ENCODE measurements at regions not wholly inside any gene's neighbourhood (a gene's known extent, or its start where the extent isn't known, plus 50 kb on each side); places are given as distances from the start of the nearest gene placed in this dataset.

GRCh38 chr2:129388870-129389269 is 590.6 kb upstream of the RAB6C start:
- Histone ChIP-seq H3K9me3 (no peaks in the 10 kb centered on the region), H3K4me3 (no peak overlapping the region), H3K4me1 (no peaks in the 10 kb centered on the region), H3K36me3 (no peaks in the 10 kb centered on the region), H3K27ac (no peak overlapping the region), H3K27me3 (no peaks in the 10 kb centered on the region)
- ATAC-seq (no peak), DNase-seq (no peak)
- WGBS (ENCODE audit: insufficient coverage, low coverage, low lambda C conversion rate, missing lambda C conversion rate) = 64% methylated on average over 2 of the region's 2 CpGs
- intact Hi-C loops (cut with DNase I) = no loop called here
- TF ChIP-seq, protein P1, sequence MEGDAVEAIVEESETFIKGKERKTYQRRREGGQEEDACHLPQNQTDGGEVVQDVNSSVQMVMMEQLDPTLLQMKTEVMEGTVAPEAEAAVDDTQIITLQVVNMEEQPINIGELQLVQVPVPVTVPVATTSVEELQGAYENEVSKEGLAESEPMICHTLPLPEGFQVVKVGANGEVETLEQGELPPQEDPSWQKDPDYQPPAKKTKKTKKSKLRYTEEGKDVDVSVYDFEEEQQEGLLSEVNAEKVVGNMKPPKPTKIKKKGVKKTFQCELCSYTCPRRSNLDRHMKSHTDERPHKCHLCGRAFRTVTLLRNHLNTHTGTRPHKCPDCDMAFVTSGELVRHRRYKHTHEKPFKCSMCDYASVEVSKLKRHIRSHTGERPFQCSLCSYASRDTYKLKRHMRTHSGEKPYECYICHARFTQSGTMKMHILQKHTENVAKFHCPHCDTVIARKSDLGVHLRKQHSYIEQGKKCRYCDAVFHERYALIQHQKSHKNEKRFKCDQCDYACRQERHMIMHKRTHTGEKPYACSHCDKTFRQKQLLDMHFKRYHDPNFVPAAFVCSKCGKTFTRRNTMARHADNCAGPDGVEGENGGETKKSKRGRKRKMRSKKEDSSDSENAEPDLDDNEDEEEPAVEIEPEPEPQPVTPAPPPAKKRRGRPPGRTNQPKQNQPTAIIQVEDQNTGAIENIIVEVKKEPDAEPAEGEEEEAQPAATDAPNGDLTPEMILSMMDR (IDR thresholded peaks at IDR 0.05) = no peak
- no peak for TF ChIP-seq POLR2A (IDR thresholded peaks at IDR 0.05)

DNA sequence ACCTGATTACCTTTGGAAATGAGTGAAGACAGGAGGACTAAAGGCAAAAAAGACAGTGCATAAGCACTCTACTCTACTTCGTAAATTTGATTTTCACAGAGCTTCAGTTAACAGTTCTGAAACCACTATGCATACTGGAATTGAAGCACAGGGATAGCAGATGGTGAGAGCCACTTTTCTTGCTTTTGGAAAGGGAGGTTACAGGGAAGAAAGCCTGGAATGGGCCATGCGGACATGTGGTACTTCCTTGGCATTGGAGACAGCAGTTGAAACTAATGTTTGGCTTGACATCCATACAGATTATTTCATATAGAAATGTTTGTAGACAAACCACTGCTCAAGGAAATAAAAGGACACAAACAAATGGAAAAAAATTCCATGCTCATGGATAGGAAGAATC is 585.6 kb upstream of the RAB6C start:
- TF ChIP-seq, protein P1 (IDR thresholded peaks at IDR 0.05) = no peak
- TF ChIP-seq POLR2A (IDR thresholded peaks at IDR 0.05) = no peak
- Histone ChIP-seq H3K4me1 (no peaks in the 10 kb centered on the region), H3K27ac (no peak overlapping the region), H3K36me3 (no peaks in the 10 kb centered on the region), H3K9me3 (no peaks in the 10 kb centered on the region), H3K27me3 (no peaks in the 10 kb centered on the region), H3K4me3 (no peak overlapping the region)
- WGBS (ENCODE audit: insufficient coverage, low coverage, low lambda C conversion rate, missing lambda C conversion rate) = 45% methylated on average over 2 of the region's 2 CpGs
- ATAC-seq (no peak), DNase-seq (no peak)
- intact Hi-C loops (cut with DNase I) = no loop called here

DNA sequence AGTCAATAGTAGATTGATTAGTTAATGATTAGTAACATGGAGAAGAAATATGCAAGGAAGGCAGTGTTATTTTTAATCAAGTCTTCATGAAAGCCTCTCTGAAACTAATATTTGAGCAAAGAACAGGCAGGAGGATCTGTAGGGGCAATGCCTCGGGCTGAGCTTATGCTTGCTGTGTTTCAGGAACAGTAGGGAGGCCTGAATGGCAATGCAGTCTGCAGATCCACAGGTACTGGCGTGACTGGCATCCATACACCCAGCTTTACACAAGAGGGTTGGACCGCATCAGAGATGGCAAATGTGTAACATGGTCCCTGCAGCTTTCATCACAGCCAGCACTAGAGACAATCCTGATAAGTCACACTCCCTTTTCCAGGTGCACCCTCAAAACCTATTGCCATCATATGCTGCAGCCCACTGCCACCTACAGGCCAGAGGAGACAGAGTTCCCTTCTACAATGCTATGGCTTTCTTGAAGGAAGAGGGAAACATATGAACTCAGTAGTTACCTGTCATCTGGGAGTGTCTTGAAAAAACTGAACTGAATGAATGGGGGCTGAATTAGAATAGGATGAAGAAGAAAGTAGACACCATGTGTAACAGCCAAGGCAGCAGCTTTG is 582.4 kb upstream of the RAB6C start:
- ATAC-seq = peak; percentile 55 to 75 (median 68)
- Histone ChIP-seq H3K4me3 (no peak overlapping the region), H3K9me3 (no peaks in the 10 kb centered on the region), H3K4me1 (no peaks in the 10 kb centered on the region), H3K27ac (no peak overlapping the region), H3K27me3 (no peaks in the 10 kb centered on the region), H3K36me3 (no peaks in the 10 kb centered on the region)
- intact Hi-C loops (cut with DNase I) = no loop called here
- peak in 1 of 3 donors; percentile 30 for DNase-seq
- TF ChIP-seq, protein P1 (IDR thresholded peaks at IDR 0.05) = peak; percentile 45 to 62 (median 56)
- no peak for TF ChIP-seq POLR2A (IDR thresholded peaks at IDR 0.05)
- 48% methylated on average over 2 of the region's 3 CpGs for WGBS (ENCODE audit: insufficient coverage, low coverage, low lambda C conversion rate, missing lambda C conversion rate)

GRCh38 chr2:129400826-129401225 is 578.6 kb upstream of the RAB6C start:
- H3K27me3 ChIP-seq = no peaks in the 10 kb centered on the region
- WGBS (ENCODE audit: insufficient coverage, low coverage, low lambda C conversion rate, missing lambda C conversion rate) = 42% methylated on average over 6 of the region's 7 CpGs
- H3K27ac ChIP-seq = no peak overlapping the region
- no peak for TF ChIP-seq POLR2A (IDR thresholded peaks at IDR 0.05)
- TF ChIP-seq, protein P1 (IDR thresholded peaks at IDR 0.05) = no peak
- intact Hi-C loops (cut with DNase I) = no loop called here
- no peak overlapping the region for H3K4me3 ChIP-seq
- no peaks in the 10 kb centered on the region for H3K4me1 ChIP-seq
- ATAC-seq (no peak), DNase-seq (no peak)
- H3K36me3 ChIP-seq = no peaks in the 10 kb centered on the region
- no peaks in the 10 kb centered on the region for H3K9me3 ChIP-seq

- intact Hi-C loops (cut with DNase I) = no loop called here
- Histone ChIP-seq H3K4me1 (no peaks in the 10 kb centered on the region), H3K27me3 (no peaks in the 10 kb centered on the region), H3K9me3 (no peaks in the 10 kb centered on the region), H3K27ac (no peak overlapping the region), H3K36me3 (no peaks in the 10 kb centered on the region), H3K4me3 (no peak overlapping the region)
- WGBS (ENCODE audit: insufficient coverage, low coverage, low lambda C conversion rate, missing lambda C conversion rate) = 26% methylated on average over 2 of the region's 2 CpGs
- TF ChIP-seq, protein P1 (IDR thresholded peaks at IDR 0.05) = no peak
- TF ChIP-seq POLR2A (IDR thresholded peaks at IDR 0.05) = no peak
- no peak for DNase-seq
- ATAC-seq = no peak
These were observed 577.4 kb upstream of the RAB6C start for GRCh38 chr2:129402076-129402475.

All from right lobe of liver (tissue), 6 donors.